IPS DF 4.7 (cell line): ENCODE measurements at regions not wholly inside any gene's neighbourhood (a gene's known extent, or its start where the extent isn't known, plus 50 kb on each side); places are given as distances from the start of the nearest gene placed in this dataset.

Source experiments
- DNase-seq: peaks from one replicate; pipeline ENCODE4 v3.0.0-alpha.2; 2013; ENCODE audit warnings: low spot score; ENCODE audit errors: extremely low read depth

GRCh38 chr10:28077889-28078288, 79.0 kb upstream of the ODAD2 start:
- DNase-seq: no peak

- DNase-seq: no peak
These were observed 76.5 kb upstream of the ODAD2 start for GRCh38 chr10:28075424-28075823.

GRCh38 chr10:28072573-28072972, 73.7 kb upstream of the ODAD2 start:
- no peak for DNase-seq

DNA sequence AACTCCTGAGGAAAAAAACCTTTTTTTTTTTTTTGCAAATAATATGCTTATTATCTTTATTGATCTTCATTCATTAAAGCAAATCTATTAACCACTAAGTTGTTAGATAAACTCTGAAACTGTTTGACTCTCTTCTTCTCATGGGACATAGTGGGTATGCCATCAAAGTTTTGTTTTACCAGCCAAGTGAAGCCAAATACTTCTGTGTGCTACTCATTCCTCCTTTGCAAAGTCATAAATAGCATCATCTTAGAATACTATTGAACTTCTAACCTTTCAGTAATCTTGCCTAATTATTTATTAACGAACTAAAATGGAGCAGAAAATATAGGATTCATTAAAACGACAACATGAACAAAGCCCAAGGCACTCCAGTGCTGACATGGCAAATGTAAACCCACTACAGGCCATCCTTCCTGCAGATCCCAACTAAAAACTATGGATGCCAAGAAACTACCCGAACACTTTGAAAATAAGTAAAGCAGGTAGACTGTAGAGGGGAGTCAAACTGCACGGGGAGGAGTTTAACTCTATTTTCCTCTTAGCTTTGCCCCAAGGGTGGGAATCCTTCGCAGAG, 61.2 kb upstream of the ODAD2 start:
- DNase-seq: no peak

- no peak for DNase-seq
These were observed 59.9 kb upstream of the ODAD2 start for GRCh38 chr10:28058746-28059145.

- DNase-seq: no peak
These were observed 55.5 kb upstream of the ODAD2 start for GRCh38 chr10:28054228-28054860.

DNA sequence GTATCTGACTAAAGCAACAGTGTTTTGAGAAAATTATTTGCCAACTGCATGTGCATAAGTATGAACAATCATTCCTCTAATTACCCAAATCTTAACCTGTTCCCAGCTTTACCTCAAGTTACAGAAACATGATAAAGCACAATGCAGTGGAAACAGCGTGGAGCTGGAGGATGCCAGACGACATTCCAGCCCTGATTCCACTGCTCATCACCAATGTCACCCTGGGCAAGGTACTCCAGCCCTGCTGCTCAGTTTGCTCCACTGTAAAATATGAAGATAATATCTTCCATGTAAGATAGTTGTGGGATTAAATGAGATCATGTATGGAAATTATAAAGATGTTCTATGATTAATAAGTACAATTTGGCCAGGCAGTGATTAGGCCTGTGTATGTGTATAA, 50.4 kb upstream of the ODAD2 start:
- DNase-seq: no peak
